Breast epithelium (tissue), 3 donors: ENCODE measurements at regions not wholly inside any gene's neighbourhood (a gene's known extent, or its start where the extent isn't known, plus 50 kb on each side); places are given as distances from the start of the nearest gene placed in this dataset.

ENCODE experiments used
- CTCF ChIP-seq, 3 donors: fragments of 450-650 bp; IDR thresholded peaks; one replicate each; pipeline ENCODE4 v1.5.1; 2016 to 2017; ENCODE audit warnings: antibody characterized with exemption in 3 of 3, mild to moderate bottlenecking in 3 of 3, moderate library complexity in 3 of 3
- POLR2A ChIP-seq: fragments of 450-650 bp; IDR thresholded peaks from one replicate; pipeline ENCODE4 v1.6.1; 2016; ENCODE audit warnings: antibody characterized with exemption, mild to moderate bottlenecking, moderate library complexity

- no peak for TF ChIP-seq CTCF (IDR thresholded peaks at IDR 0.05)
- TF ChIP-seq POLR2A = no peak
Measured at GRCh38 chr4:126182786-126183185, 868.0 kb downstream of the FAT4 start.
